HepG2 (cell line): ENCODE measurements at regions not wholly inside any gene's neighbourhood (a gene's known extent, or its start where the extent isn't known, plus 50 kb on each side); places are given as distances from the start of the nearest gene placed in this dataset.

Source experiments
- ASH2L ChIP-seq: fragments of 300-600, 200-600 bp; sonication (generic); IDR thresholded peaks from 2 replicates; pipeline ENCODE4 v1.7.0; 2017; ENCODE audit warnings: low read depth, mild to moderate bottlenecking, moderate library complexity, mixed read lengths, low read length; ENCODE audit not compliant: insufficient read length
- ATF6 ChIP-seq: sonication (generic); formaldehyde crosslinking; conservative IDR thresholded peaks from 2 replicates; pipeline ENCODE4 v1.4.0; 2020; ENCODE audit warnings: missing genetic modification reagents
- CREB3 ChIP-seq: sonication (generic); formaldehyde crosslinking; IDR thresholded peaks from 2 replicates; pipeline ENCODE4 v1.5.0; 2020; ENCODE audit warnings: missing genetic modification reagents
- ELF3 ChIP-seq: IDR thresholded peaks from 2 replicates; pipeline ENCODE4 v1.6.1; 2016; ENCODE audit warnings: missing genetic modification reagents, missing compliant biosample characterization
- GABPB1 ChIP-seq: IDR thresholded peaks from 2 replicates; pipeline ENCODE4 v1.6.1; 2016; ENCODE audit warnings: mild to moderate bottlenecking, missing genetic modification reagents, moderate library complexity, missing compliant biosample characterization
- SIN3A ChIP-seq: IDR thresholded peaks from 2 replicates; pipeline ENCODE4 v1.6.1; 2011; ENCODE audit warnings: low read depth, mild to moderate bottlenecking, control low read depth, low read length, borderline replicate concordance
- STAT6 ChIP-seq: sonication (generic); formaldehyde crosslinking; IDR thresholded peaks from 2 replicates; pipeline ENCODE4 v1.4.0; 2020; ENCODE audit warnings: missing genetic modification reagents, mild to moderate bottlenecking, borderline replicate concordance
- YY1 ChIP-seq: IDR thresholded peaks from 2 replicates; pipeline ENCODE4 v1.6.1; 2011; ENCODE audit warnings: low read length, low read depth, moderate library complexity, mild to moderate bottlenecking; ENCODE audit not compliant: insufficient read depth, insufficient replicate concordance
- ZBTB43 ChIP-seq: sonication (generic); formaldehyde crosslinking; conservative IDR thresholded peaks from 2 replicates; pipeline ENCODE4 v1.4.0; 2020; ENCODE audit warnings: missing genetic modification reagents
- ZBTB49 ChIP-seq: sonication (generic); formaldehyde crosslinking; IDR thresholded peaks from 2 replicates; pipeline ENCODE4 v1.4.0; 2020; ENCODE audit warnings: missing genetic modification reagents, borderline replicate concordance
- ZEB1 ChIP-seq: IDR thresholded peaks from 2 replicates; pipeline ENCODE4 v1.6.1; 2012; ENCODE audit warnings: mild to moderate bottlenecking, low read depth, inconsistent platforms; ENCODE audit not compliant: insufficient replicate concordance
- ZNF274 ChIP-seq: sonication (generic); formaldehyde crosslinking; IDR thresholded peaks from 2 replicates; pipeline ENCODE4 v1.5.1; 2020; ENCODE audit warnings: mild to moderate bottlenecking, missing genetic modification reagents
- ZNF317 ChIP-seq: sonication (generic); formaldehyde crosslinking; IDR thresholded peaks from 2 replicates; pipeline ENCODE4 v1.5.0; 2020; ENCODE audit warnings: mild to moderate bottlenecking, missing genetic modification reagents
- ZNF33A ChIP-seq: sonication (generic); formaldehyde crosslinking; IDR thresholded peaks from 2 replicates; pipeline ENCODE4 v1.5.1; 2020; ENCODE audit warnings: missing genetic modification reagents, mild to moderate bottlenecking, moderate library complexity, borderline replicate concordance
- ZNF572 ChIP-seq: sonication (generic); formaldehyde crosslinking; IDR thresholded peaks from 2 replicates; pipeline ENCODE4 v1.5.1; 2020; ENCODE audit warnings: mild to moderate bottlenecking, missing genetic modification reagents
- ZNF589 ChIP-seq: sonication (generic); formaldehyde crosslinking; conservative IDR thresholded peaks from 2 replicates; pipeline ENCODE4 v1.8.0; 2022; ENCODE audit warnings: mild to moderate bottlenecking, moderate library complexity, missing genetic modification reagents
- ZSCAN5A ChIP-seq: sonication (generic); formaldehyde crosslinking; IDR thresholded peaks from 2 replicates; pipeline ENCODE4 v1.8.0; 2022; ENCODE audit warnings: mild to moderate bottlenecking, missing genetic modification reagents, borderline replicate concordance

- TF ChIP-seq SIN3A (no peak), CREB3 (CRISPR knock-in tag) (no peak), ZNF33A (CRISPR knock-in tag) (peak; percentile 75; the same call in 1 of the 2 replicates), ZNF274 (no peak), ZBTB43 (peak; percentile 52; the same call in 1 of the 2 replicates), ATF6 (CRISPR knock-in tag) (no peak), ZEB1 (peak; percentile 65), ZNF317 (CRISPR knock-in tag) (peak; percentile 54; the same call in 1 of the 2 replicates), YY1 (peak; percentile 28), ZSCAN5A (peak; percentile 39; the same call in 1 of the 2 replicates), ELF3 (CRISPR knock-in tag) (peak; percentile 97), GABPB1 (CRISPR knock-in tag) (peak; percentile 30; the same call in 1 of the 2 replicates), ASH2L (peak; percentile 70), STAT6 (CRISPR knock-in tag) (no peak), ZNF589 (CRISPR knock-in tag) (no peak), ZNF572 (CRISPR knock-in tag) (no peak), ZBTB49 (CRISPR knock-in tag) (no peak)
Measured at GRCh38 chr7:7114575-7115291, 67.6 kb upstream of the C1GALT1 start (continued).
